MCF 10A (cell line): ENCODE measurements at regions not wholly inside any gene's neighbourhood (a gene's known extent, or its start where the extent isn't known, plus 50 kb on each side); places are given as distances from the start of the nearest gene placed in this dataset.

Experiments used
- BruUV-seq: library from RNA; stranded (reverse); fragments of 400-500 nt; replicated peaks from 2 replicates; lab custom pipeline; 2021; lab: Mats Ljungman, UMichigan
- CTCF ChIA-PET: fragments of 300-600 bp; sonication (Branson Sonifier 250); formaldehyde crosslinking; extraction: SDS; loops from one replicate; lab custom pipeline; 2021; ENCODE audit warnings: antibody characterized with exemption, inconsistent platforms; lab: Yijun Ruan, JAX
- POLR2A ChIA-PET: fragments of 300-600, 350-650 bp; sonication (Branson Sonifier 250); formaldehyde crosslinking; extraction: SDS; loops from one replicate; lab custom pipeline; 2020; ENCODE audit warnings: antibody characterized with exemption, inconsistent platforms; lab: Yijun Ruan, JAX
- DNase-seq: peaks from one replicate; pipeline ENCODE4 v3.0.0-alpha.2; 2018; ENCODE audit not compliant: unreplicated experiment
- H3K27ac Mint-ChIP-seq: one replicate; pipeline ENCODE4 v1.8.0; 2022; ENCODE audit warnings: mild to moderate bottlenecking, low read depth, mixed read lengths; ENCODE audit not compliant: unreplicated experiment
- H3K27me3 Mint-ChIP-seq: one replicate; pipeline ENCODE4 v1.8.0; 2022; ENCODE audit warnings: mixed read lengths; ENCODE audit not compliant: insufficient read depth, unreplicated experiment
- H3K36me3 Mint-ChIP-seq: one replicate; pipeline ENCODE4 v1.8.0; 2022; ENCODE audit warnings: mild to moderate bottlenecking, moderate library complexity, mixed read lengths; ENCODE audit not compliant: insufficient read depth, unreplicated experiment
- H3K4me1 Mint-ChIP-seq: one replicate; pipeline ENCODE4 v1.8.0; 2022; ENCODE audit warnings: mixed read lengths; ENCODE audit not compliant: insufficient read depth, unreplicated experiment
- H3K4me3 Mint-ChIP-seq: one replicate; pipeline ENCODE4 v1.8.0; 2022; ENCODE audit warnings: mild to moderate bottlenecking, moderate library complexity, mixed read lengths; ENCODE audit not compliant: unreplicated experiment
- H3K9me3 Mint-ChIP-seq: one replicate; pipeline ENCODE4 v1.8.0; 2022; ENCODE audit warnings: mixed read lengths; ENCODE audit not compliant: unreplicated experiment
- CTCF ChIP-seq: fragments of 200-600 bp; IDR thresholded peaks from one replicate; pipeline ENCODE4 v1.8.0; 2022; ENCODE audit warnings: antibody characterized with exemption, mild to moderate bottlenecking; ENCODE audit not compliant: unreplicated experiment
- intact Hi-C: fragments of 100-400 bp; cut with micrococcal nuclease; formaldehyde crosslinking; loops from 2 replicates; pipeline ENCODE4 v1.14.1; 2022

- ChIA-PET CTCF (no interaction called here), POLR2A (no interaction called here)
- TF ChIP-seq CTCF: no peak
- no peaks in the 10 kb centered on the region for H3K36me3 Mint-ChIP-seq
- no TSS peak for BruUV-seq
- no peak overlapping the region for H3K4me3 Mint-ChIP-seq
- intact Hi-C loops: loop anchor here (10.0 kb wide), 1 partner anchor 1686 kb away; no protein-coding TSS in a partner anchor
- DNase-seq: no peak
- no peak overlapping the region for H3K27ac Mint-ChIP-seq
- peaks cover 7% of the 10 kb centered on the region for H3K9me3 Mint-ChIP-seq
- peaks cover 5% of the 10 kb centered on the region for H3K4me1 Mint-ChIP-seq
- H3K27me3 Mint-ChIP-seq: peaks cover 12% of the 10 kb centered on the region
These were observed 648.8 kb downstream of the EPHA7 start for GRCh38 chr6:92770540-92770939.

- intact Hi-C loops: no loop called here
- no peak for DNase-seq
- H3K9me3 Mint-ChIP-seq: peaks cover 7% of the 10 kb centered on the region
- no peak overlapping the region for H3K4me3 Mint-ChIP-seq
- CTCF ChIA-PET: interaction anchor here (0.5 kb wide), 1 partner anchor 984 kb away, joined by 3 read pairs; no protein-coding TSS in a partner anchor
- no peak overlapping the region for H3K27ac Mint-ChIP-seq
- POLR2A ChIA-PET: no interaction called here
- peaks cover 6% of the 10 kb centered on the region for H3K36me3 Mint-ChIP-seq
- no peak for TF ChIP-seq CTCF
- peaks cover 15% of the 10 kb centered on the region for H3K4me1 Mint-ChIP-seq
- BruUV-seq: no TSS peak
- H3K27me3 Mint-ChIP-seq: peaks cover 12% of the 10 kb centered on the region
These were observed 652.3 kb downstream of the EPHA7 start for GRCh38 chr6:92767101-92767500.

GRCh38 chr6:92763680-92764079, 655.7 kb downstream of the EPHA7 start:
- no peak for DNase-seq
- ChIA-PET CTCF (interaction anchor here (0.6 to 0.9 kb wide), 2 partner anchors 15 to 322 kb away, joined by 3 read pairs; no protein-coding TSS in a partner anchor), POLR2A (no interaction called here)
- H3K36me3 Mint-ChIP-seq: peaks cover 6% of the 10 kb centered on the region
- intact Hi-C loops: no loop called here
- H3K4me1 Mint-ChIP-seq: peaks cover 15% of the 10 kb centered on the region
- peaks cover 12% of the 10 kb centered on the region for H3K27me3 Mint-ChIP-seq
- no peaks in the 10 kb centered on the region for H3K9me3 Mint-ChIP-seq
- no peak overlapping the region for H3K4me3 Mint-ChIP-seq
- H3K27ac Mint-ChIP-seq: no peak overlapping the region
- BruUV-seq: no TSS peak
- TF ChIP-seq CTCF: no peak

GRCh38 chr6:92763274-92763584, 656.1 kb downstream of the EPHA7 start:
- no TSS peak for BruUV-seq
- H3K27ac Mint-ChIP-seq: peak overlapping the region; percentile 61

More at GRCh38 chr6:92763274-92763584, 656.1 kb downstream of the EPHA7 start:
- Mint-ChIP-seq H3K4me1 (peaks cover 15% of the 10 kb centered on the region), H3K27me3 (peaks cover 12% of the 10 kb centered on the region), H3K36me3 (peaks cover 6% of the 10 kb centered on the region), H3K9me3 (no peaks in the 10 kb centered on the region), H3K4me3 (no peak overlapping the region)
- ChIA-PET POLR2A (no interaction called here), CTCF (interaction anchor here (0.9 kb wide), 1 partner anchor 15 kb away, joined by 3 read pairs; no protein-coding TSS in a partner anchor)
- DNase-seq: no peak
- no peak for TF ChIP-seq CTCF
- intact Hi-C loops: no loop called here
